G401.6 (cell line): ENCODE measurements at regions not wholly inside any gene's neighbourhood (a gene's known extent, or its start where the extent isn't known, plus 50 kb on each side); places are given as distances from the start of the nearest gene placed in this dataset.

ENCODE experiments used
- FAIRE-seq: peaks from 2 replicates; lab custom pipeline; 2012; peaks lifted over from hg19 to GRCh38; lab: Jason Lieb, UNC

- peak; percentile 97 for FAIRE-seq
Measured at GRCh38 chr7:25894002-25894901, 257.7 kb upstream of the NFE2L3 start.

GRCh38 chr7:25894902-25895791 is 256.9 kb upstream of the NFE2L3 start:
- peak; percentile 81 for FAIRE-seq

- FAIRE-seq: no peak
Measured at GRCh38 chr7:25895792-25896171, 256.2 kb upstream of the NFE2L3 start.

GRCh38 chr7:25897261-25897782 is 254.7 kb upstream of the NFE2L3 start:
- no peak for FAIRE-seq

GRCh38 chr7:25900245-25900644 is 251.8 kb upstream of the NFE2L3 start:
- FAIRE-seq: no peak

- FAIRE-seq: no peak
Measured at GRCh38 chr7:25900877-25901276, 251.1 kb upstream of the NFE2L3 start.

- FAIRE-seq: no peak
Measured at GRCh38 chr7:25901658-25902057, 250.3 kb upstream of the NFE2L3 start.

- FAIRE-seq: no peak
Measured at GRCh38 chr7:25906003-25906402, 246.0 kb upstream of the NFE2L3 start.

GRCh38 chr7:25906760-25907159 is 245.2 kb upstream of the NFE2L3 start:
- no peak for FAIRE-seq

- no peak for FAIRE-seq
Measured at GRCh38 chr7:25907214-25907613, 244.8 kb upstream of the NFE2L3 start.

- no peak for FAIRE-seq
Measured at GRCh38 chr7:25907731-25908130, 244.3 kb upstream of the NFE2L3 start.

GRCh38 chr7:25908154-25908949 is 243.6 kb upstream of the NFE2L3 start:
- FAIRE-seq: no peak

- peak; percentile 13 for FAIRE-seq
Measured at GRCh38 chr7:25911738-25912607, 240.0 kb upstream of the NFE2L3 start.

- no peak for FAIRE-seq
Measured at GRCh38 chr7:25913598-25914224, 238.3 kb upstream of the NFE2L3 start.

- peak; percentile 83 for FAIRE-seq
Measured at GRCh38 chr7:25918731-25919130, 233.3 kb upstream of the NFE2L3 start.

GRCh38 chr7:25922296-25922695 is 229.7 kb upstream of the NFE2L3 start:
- no peak for FAIRE-seq

GRCh38 chr7:25923741-25924460 is 228.1 kb upstream of the NFE2L3 start:
- FAIRE-seq: no peak

GRCh38 chr7:25926009-25926408 is 226.0 kb upstream of the NFE2L3 start:
- no peak for FAIRE-seq

- no peak for FAIRE-seq
Measured at GRCh38 chr7:25926451-25926850, 225.5 kb upstream of the NFE2L3 start.
